GM21723 (cell line): ENCODE measurements at regions not wholly inside any gene's neighbourhood (a gene's known extent, or its start where the extent isn't known, plus 50 kb on each side); places are given as distances from the start of the nearest gene placed in this dataset.
"Not testable (repeated sequence)": the region's sequence is repeated elsewhere in the genome, so short reads cannot be mapped to it uniquely, and the experiment has no call there.

Experiments
- ATAC-seq: cut with Tn5 transposase; IDR thresholded peaks from one replicate; pipeline ENCODE4 v1.9.1; 2021; ENCODE audit warnings: mild to moderate bottlenecking, moderate library complexity; ENCODE audit not compliant: unreplicated experiment

DNA sequence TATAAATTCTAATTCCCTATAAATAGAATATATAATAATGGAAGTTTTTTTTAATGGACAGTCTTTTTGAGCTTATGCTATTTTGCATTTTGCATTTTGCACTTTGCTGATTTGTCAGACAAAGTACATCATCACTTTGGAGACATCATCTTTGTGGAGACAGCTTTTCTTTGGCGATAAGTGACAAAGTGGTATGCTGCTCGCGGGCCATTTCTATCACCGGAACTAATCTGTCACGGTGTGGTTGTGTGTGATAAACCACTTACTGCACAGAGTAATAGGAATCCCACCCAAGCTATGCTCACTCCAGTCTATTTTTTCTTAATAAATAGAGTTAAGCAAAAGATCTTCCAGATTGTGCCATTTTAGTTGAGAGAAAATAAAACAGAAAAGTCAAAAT, 133.1 kb downstream of the MACIR start:
- no peak for ATAC-seq

DNA sequence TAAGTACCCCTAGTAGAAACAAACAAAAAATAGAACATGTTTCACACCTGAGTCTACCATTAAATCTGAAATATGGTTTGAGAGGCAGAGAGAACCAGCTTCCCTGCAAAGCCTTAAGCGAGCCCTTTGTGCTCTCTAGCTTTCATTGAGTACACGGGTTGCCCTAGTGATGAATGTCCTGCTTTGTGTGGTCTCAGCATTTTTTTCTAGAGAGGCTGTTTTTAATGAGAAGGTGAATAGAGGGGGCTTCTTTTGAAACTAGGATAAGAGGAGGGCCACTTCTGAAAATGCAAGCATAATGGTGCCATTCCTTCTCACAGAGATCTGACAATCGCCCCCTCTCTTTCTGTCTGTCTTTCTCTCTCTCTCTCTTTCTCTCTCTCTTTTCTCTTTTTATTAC, 131.3 kb downstream of the MACIR start:
- no peak for ATAC-seq

DNA sequence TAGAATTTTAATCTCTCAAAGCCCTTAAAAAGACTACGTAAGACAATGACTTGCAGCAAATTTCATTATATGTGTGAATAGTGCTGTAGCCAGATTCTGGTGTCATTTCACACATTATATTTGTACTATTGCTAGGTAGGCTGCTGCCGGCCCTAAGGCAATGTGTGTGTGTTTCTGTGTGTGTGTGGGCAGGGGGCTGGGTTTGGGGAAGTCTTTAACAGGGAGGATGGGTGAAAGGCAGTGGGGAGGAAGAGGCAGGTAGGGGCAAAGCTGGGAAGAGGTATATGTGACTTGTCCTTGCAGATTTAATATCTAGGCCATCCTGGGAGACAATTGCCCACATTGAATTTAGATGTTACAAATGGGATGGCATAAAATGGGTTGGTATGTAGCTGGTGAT, 130.8 kb downstream of the MACIR start:
- no peak for ATAC-seq

DNA sequence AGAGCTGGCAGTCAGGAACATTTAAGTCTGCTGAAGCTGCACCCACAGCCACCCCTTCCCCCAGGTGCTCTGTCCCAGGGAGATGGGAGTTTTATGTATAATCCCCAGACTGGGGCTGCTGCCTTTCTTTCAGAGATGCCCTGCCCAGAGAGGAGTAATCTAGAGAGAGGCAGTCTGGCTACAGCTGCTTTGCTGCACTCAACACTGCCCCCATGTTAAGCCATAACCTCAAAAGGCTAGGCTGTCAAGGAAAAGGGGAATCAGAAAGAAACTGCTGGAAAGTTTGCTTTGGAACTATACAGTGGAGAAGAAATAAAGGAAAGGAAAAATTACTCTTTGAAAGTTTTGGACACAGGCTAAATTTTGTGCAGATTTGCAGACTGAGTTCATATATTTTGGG, 127.2 kb downstream of the MACIR start:
- ATAC-seq: no peak

DNA sequence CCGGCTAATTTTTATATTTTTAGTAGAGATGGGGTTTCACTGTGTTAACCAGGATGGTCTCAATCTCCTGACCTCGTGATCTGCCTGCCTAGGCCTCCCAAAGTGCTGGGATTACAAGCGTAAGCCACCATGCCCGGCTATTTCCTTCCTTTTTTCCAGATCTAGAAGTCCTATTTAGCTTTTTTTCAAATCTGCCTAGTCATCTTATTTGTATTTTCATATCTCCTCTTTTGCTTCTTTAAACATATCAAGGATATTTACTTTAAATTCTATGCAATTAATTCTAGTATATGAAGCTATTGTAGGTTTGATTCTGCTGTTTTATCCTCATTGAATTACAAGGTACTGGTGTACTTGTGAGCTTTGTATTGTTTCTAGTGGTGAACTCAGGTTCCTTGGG, 119.1 kb downstream of the MACIR start:
- ATAC-seq: not testable (repeated sequence)

DNA sequence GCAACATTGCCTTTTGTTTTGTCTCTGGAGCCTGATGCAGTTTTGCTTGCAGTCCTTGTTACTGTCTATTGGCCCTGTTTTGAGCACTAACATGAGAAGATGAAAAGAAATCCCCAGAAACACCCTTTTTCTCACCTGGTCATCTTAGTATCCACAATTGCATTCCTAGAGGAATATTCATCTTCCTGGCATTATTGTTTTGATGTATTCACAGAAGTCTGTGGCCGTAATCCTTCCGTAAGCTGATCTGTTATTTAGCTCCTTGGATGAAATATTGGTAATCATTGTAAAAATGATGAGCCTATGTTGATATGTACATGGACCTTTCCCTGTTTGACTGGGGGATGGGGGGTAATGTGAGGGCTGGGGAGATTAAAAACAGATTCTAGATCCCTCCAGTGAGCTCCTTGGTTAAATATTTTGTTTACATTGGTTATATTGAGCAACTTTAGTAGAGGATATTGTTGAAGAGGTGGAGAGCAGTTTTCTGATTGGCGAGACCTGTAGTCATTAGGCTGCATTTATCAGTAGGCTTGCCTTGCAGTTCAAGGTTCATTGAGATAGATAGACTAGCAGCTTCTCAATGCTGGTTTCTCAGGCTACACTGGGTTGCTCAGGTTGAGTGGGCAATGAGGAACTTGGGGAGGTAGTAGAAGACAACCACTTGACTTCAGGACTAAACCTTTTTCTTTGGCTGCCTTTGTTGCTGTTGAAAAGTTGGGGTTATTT, 117.5 kb downstream of the MACIR start:
- ATAC-seq: no peak

DNA sequence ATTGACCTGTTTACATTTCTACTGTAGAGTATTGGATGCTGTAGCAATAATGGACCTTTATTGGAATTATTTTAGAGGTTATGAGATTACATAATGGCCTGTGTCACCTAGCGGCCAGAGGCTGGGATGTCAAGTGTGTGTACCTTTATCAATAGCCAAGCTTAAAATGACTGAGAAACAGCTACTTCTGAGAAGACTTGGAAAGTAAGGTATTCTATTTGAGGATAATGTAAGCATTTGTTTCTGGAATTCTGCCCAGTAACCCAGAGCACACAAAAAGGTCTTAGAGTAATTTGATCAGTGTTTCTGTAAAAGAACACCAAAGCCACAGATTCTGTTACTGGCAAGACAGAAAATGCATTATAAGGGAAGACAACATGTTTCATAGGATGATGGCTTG, 116.8 kb downstream of the MACIR start:
- ATAC-seq: no peak

DNA sequence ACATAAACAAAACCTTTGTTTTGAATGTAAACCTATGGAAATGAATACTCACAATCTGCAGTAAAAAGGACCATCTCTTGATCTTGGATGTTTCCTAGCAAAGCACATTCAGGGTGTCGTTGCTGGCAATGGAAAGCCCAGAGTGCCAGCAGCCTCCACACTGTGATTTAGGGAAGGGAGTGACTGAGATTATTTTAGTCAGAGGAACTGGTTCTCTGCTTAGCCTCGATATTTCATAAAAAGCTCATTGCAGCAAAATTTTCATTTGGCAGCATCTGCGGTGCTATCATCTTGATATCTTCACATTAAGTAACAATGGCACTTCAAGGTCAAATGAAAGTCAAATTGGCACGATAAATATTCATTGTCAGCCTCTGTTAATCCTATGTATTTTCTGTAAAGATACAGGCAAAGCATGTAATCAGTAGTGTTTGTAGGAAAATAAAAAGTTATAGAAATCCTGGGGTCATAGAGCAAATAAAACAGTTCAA, 116.0 kb downstream of the MACIR start:
- ATAC-seq: no peak

DNA sequence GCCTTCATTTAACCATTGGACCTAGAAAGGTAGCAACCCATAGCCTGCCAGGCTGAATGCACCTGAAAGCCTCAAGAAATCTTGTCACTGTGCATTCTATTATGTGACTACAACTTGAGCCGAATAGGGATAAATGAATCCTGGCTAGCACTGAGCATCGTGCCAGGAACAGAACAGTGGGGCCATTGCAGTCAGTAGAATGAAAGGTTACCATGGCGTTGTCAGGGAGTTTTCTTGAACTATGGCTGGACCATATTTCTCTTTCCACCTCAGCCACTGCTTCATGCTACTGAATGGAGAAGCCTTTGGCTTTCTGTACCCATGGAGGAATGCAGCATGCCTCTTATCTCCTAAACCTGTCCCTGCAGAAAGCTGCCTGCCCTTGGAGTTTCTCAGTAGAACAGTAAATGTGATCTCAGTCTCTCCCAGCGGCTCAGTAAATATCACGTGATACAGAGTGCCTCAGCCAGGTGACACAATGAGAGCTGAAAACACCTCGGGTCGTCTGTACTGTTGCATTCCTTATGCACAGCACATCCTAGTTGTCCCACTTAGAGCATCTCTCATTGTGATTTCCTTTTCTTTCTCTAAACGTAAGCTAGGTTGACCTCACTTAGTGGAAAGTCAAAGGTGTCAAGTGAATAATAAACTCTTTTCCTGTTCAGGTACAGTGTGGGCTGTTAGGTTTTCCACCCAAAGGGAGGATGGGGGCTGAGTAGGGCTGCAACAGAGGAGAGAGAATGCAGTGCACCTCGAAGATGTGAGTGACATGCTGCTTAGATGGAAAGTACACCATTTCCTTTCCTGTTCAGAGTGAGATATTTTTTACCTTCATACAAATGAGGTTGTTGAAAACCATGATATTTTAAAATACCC, 115.3 kb downstream of the MACIR start:
- no peak for ATAC-seq

DNA sequence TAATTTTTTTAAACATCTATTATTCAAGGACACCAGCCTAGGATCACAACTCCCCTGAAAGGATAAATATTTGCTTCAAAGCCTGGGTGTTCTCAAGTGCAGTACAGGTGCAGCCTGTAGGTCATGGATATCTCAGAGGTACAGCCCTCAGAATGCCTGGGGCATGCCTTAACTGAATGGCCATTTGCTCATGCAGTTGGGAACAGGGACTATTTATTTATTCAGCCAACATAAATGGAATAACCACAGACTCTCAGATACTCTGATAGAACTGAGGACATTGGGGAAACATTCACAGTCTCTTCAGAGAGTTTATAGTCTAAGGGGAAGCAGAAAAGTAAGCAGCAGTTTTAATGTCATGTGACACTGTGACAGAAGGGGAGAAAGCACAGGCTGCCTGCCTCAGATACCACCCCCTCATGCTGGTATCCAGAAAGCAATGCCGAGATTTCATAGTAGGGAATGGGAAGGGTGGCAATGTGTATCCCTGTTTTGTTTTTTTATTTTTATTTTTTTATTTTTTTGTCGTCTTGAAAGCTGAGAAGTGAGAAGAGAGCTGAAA, 112.6 kb downstream of the MACIR start:
- ATAC-seq: no peak

DNA sequence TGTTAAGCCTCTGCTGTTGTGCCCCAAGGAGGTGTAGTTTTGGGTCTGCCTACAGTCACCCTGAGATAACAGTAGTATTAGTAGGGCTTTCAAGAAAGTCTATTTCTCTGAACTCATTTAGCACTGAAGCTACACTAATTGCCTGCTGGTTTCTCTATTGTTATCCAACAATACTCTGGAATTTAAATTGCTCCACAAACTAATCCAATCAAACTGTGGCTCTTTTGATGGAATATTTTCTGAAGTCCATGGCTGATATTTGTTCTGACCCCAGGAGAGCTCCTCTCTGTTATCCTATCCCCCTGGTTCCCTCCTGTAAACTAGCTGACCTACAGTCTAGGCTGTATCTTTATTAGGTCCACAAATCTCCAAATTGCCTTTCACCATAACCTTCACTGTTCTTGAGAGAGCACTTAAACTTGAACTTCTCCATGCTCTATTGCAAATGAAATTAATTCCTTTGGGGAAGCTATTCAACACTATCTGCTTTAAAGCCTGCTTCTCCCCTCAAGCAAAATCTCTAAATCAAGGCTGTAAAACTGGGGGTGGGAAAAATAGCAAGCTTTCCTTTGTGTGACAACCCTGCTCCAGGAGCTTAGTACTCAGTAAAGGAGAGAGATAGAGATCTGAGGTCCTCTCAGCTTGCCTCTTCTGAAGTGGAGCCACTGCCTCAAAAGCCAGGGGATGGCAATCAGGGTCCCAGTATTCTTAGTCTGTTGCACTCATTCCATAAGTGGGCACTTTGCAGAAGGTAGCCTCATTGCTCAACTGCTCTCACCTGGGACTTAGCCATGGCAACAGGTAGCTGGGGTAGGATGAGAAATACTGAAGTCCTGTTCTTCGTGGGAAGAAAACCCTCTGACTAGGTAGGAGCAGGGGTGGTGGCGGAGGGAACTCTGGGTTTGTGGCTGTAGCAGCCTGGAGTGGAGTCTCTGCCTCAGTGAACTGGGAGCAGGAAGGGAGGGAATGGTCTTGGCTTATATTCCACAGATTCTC, 110.9 kb downstream of the MACIR start:
- ATAC-seq: no peak

DNA sequence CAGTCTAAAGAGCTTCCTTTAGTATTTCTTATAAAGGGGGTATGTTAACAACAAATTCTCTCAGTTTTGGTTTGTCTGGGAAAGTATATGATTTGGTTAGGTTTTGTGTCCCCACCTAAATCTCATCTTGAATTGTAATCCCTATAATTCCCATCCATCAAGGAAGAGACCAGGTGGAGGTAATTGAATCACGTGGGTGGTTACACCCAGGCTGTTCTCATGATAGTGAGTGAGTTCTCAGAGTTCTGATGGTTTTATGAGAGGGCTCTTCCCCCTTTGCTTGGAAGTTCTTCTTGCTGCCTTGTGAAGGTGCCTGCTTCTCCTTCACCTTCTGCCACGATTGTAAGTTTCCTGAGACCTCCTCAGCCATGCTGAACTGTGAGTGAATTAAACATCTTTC, 109.1 kb downstream of the MACIR start:
- ATAC-seq: no peak

DNA sequence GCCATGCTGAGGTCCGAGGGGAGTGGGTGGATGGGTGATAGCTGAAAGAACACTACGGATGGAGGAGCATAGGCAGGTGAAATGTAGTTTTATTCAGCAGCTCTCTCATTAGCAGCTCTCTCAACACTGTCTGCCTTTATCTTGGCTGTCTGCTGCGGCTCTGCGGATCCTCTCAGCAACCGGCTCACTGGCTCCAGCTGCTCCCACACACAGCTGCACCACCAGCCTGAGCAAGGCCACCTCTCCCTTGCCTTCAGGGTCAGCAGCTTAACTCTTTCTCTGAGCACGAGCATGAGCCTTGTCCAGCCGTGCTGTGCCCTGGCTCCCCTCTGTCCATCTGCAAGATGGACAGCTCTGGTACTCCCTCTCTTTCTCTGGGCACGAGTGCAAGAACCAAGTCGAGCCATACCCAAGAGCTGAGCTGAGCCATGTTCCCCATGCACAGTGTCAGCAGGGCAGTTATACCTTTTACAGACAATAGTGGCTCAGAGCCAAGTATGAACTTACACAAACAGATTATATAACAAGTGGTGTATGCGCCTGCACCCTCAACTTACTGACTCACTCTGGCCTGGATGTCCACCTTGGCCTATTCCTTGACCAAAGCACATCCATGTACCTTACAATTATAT, 108.5 kb downstream of the MACIR start:
- ATAC-seq: no peak

DNA sequence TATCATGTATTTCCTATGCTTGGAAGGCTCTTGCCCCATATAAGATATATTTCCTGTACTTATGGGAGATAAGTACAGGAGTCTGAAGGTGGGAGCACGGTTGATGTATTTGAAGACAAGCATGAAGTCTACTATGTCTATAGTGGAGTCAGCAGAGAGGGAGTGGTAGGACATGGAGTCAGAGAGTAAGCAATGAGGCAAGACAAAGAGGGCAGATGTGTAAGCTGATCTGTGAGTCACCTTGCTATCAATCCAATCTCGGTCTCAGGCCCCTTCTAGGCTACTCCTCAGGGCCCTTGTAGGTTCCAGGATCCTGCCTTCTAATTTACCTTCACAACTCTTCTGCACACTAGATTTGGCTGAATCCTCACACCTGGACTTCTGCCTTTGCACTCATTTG, 105.5 kb downstream of the MACIR start:
- no peak for ATAC-seq

DNA sequence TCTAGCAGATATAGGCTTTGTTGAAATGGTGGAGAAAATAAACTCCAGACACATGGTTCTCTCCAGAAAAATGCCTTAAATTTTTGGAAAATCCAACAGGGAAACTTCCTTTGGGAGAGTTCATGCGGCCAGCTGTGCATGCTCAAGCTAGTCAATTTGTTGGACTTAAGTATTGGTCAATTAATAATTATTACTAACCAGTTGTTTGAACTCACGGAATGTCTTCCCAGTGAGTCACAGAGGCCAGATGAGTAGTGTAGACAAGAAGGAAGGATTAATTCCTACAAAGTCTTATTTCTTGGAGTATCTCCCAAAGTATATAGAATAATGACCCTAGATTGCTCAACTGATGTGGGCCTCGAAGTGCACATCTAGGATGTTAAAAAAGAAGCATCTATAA, 103.6 kb downstream of the MACIR start:
- no peak for ATAC-seq

DNA sequence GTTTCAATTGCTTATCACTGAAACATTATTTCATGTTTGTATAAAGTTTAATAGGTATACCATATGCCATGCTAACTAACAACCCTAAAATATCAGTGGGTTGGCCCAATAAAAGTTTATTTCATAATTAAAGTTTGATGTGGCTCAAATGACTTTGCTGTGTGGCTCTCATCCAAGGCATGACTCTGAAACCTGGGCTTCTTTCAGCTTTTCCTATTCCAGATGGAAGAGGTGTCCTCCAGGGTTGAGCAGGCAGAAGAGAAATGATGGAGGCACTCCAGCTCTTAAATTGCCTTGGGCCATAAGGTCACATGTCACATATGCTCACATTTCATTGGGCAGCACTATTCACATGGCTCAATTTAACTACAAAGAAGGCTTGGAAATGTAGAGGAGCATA, 101.9 kb downstream of the MACIR start:
- ATAC-seq: no peak

DNA sequence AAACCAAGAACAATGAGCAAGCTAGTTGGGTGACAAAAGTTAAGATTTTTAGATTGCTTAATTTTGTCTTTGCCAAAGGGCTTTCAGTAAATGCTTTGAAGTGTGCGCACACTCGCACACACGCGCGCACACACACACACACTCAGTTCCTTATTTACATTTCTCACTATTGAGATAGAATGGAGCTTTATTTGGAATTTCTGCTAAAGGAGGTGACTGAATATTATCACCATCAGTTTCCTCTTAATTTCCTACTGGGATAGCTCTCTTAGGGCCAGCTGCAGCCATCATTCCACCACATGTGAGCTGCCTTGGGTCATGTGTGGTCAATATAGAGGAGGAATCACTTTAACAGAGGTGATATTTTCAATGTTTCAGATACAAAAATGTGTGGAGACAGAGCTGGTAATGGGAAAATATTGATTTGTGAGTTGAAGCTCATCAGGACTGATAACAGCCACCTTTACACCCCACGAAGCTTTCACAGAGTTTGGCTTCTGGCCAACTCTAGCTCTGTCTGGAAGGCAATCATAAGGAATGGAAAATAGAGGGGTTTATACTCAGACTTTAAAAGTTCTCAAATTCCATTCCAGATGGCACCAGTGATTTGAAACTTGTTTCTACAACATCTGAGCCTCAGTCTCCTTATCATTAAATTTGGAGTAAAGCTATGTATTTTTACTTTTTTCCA, 99.9 kb downstream of the MACIR start:
- ATAC-seq: no peak

DNA sequence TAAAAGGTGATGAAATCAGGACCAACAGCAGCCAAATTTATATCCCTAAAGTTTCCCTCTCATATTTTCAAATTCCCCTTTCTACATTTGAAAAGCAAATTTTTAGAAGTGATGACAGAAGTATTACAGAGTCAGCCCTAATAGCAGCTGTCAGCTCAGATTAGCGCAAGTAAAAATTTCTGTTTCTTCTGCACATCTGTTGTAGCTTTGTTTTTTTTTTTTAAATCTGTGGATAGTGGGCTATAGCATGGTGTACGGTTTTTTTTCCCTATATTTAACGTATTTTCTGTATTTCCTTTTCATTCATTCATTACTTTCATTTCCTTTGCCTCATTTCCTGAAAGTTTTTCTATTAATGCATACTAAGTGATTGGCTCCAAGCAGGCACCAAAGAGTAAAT, 99.1 kb downstream of the MACIR start:
- no peak for ATAC-seq

DNA sequence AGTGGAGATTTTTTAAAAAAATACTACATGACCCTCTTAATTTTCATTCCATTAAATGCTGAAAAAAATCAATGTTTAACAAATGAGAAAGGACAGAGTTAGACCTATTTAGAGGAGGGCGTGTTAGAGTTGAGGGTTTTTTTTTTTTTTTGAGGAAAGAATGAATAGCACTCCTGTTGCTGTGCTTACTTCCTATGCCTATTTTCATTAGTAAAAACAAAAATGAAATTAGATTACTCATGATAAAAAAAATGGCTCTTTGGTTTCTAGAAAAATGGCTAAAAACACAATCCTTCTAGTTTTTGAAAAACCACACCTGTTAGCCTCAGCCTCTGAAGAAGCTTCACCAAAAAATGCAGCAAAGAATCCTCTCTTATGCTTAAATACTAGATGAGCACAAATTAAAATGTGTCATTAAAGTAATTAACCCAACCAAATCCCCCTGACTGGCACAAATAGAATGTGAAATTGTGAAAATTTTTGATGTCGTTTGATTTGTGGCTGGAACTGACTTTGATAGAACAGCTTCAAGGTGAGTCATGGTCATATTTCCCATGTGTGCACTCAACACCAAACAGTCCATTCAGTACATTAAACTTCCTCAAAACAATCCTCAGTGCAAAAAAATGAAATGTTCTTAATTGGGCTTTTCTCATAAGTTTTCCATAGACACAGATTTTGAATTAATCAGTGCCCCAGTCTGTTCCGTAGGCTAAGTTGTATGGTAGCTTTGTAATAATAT, 98.0 kb downstream of the MACIR start:
- ATAC-seq: no peak
